A673 (cell line): ENCODE measurements at regions not wholly inside any gene's neighbourhood (a gene's known extent, or its start where the extent isn't known, plus 50 kb on each side); places are given as distances from the start of the nearest gene placed in this dataset.

Source experiments
- BruUV-seq: library from RNA; stranded (reverse); fragments of 400-500 nt; replicated peaks from 2 replicates; lab custom pipeline; 2021; lab: Mats Ljungman, UMichigan
- CTCF ChIA-PET: fragments of 300-600 bp; sonication (Branson Sonifier 250); formaldehyde crosslinking; loops from one replicate; lab custom pipeline; 2022; ENCODE audit warnings: antibody characterized with exemption; lab: Charles Lee
- POLR2A ChIA-PET: fragments of 300-600 bp; sonication (Branson Sonifier 250); formaldehyde crosslinking; loops from one replicate; lab custom pipeline; 2022; ENCODE audit warnings: antibody characterized with exemption; ENCODE audit not compliant: low non-redundant PET; lab: Charles Lee
- DNase-seq: peaks from one replicate; pipeline ENCODE4 v3.0.0-alpha.2; 2015; ENCODE audit warnings: low spot score
- H3K27ac ChIP-seq: fragments of 200-600 bp; sonication (generic); 2 replicates; pipeline ENCODE4 v1.5.1; 2016; ENCODE audit warnings: mixed run types, low read depth, mild to moderate bottlenecking, mixed read lengths, antibody characterized with exemption, low read length; ENCODE audit not compliant: poor library complexity, severe bottlenecking
- H3K27me3 ChIP-seq: fragments of 200-600 bp; sonication (generic); replicated peaks from 2 replicates; pipeline ENCODE4 v1.6.1; 2017; ENCODE audit warnings: mixed run types, low read depth, mild to moderate bottlenecking, mixed read lengths, antibody characterized with exemption, low read length; ENCODE audit not compliant: insufficient read depth, poor library complexity
- H3K36me3 ChIP-seq: fragments of 200-600 bp; sonication (generic); 2 replicates; pipeline ENCODE4 v1.6.1; 2016; ENCODE audit warnings: mixed run types, mild to moderate bottlenecking, mixed read lengths, antibody characterized with exemption, low read length; ENCODE audit not compliant: insufficient read depth, poor library complexity, severe bottlenecking
- H3K4me1 ChIP-seq: fragments of 200-600 bp; sonication (generic); 2 replicates; pipeline ENCODE4 v1.6.1; 2017; ENCODE audit warnings: mixed run types, mild to moderate bottlenecking, mixed read lengths, antibody characterized with exemption, low read length; ENCODE audit not compliant: insufficient read depth, poor library complexity, severe bottlenecking
- H3K4me3 ChIP-seq: fragments of 200-600 bp; sonication (generic); 2 replicates; pipeline ENCODE4 v1.5.1; 2016; ENCODE audit warnings: low read depth, mixed run types, mild to moderate bottlenecking, mixed read lengths, low read length; ENCODE audit not compliant: poor library complexity, severe bottlenecking
- H3K9me3 ChIP-seq: fragments of 200-600 bp; sonication (generic); 2 replicates; pipeline ENCODE4 v1.6.1; 2016; ENCODE audit warnings: mixed run types, low read depth, mild to moderate bottlenecking, mixed read lengths, antibody characterized with exemption, low read length; ENCODE audit not compliant: poor library complexity, severe bottlenecking
- EZH2 ChIP-seq: fragments of 200-600 bp; sonication (generic); IDR thresholded peaks from 2 replicates; pipeline ENCODE4 v1.6.1; 2017; ENCODE audit warnings: borderline replicate concordance, low read depth, mild to moderate bottlenecking, mixed read lengths, antibody characterized with exemption, low read length; ENCODE audit not compliant: poor library complexity, severe bottlenecking
- intact Hi-C: fragments of 100-400 bp; cut with micrococcal nuclease; formaldehyde crosslinking; loops from one replicate; pipeline ENCODE4 v1.10.0; 2022; ENCODE audit not compliant: unreplicated experiment
- TF ChIP-seq, protein P1 (sequence below): fragments of 300-800, 200-600 bp; sonication (generic); conservative IDR thresholded peaks from 2 replicates; pipeline ENCODE4 v1.5.1; 2017; ENCODE audit warnings: low read depth, mild to moderate bottlenecking, antibody characterized with exemption, low read length, moderate library complexity, mixed read lengths

DNA sequence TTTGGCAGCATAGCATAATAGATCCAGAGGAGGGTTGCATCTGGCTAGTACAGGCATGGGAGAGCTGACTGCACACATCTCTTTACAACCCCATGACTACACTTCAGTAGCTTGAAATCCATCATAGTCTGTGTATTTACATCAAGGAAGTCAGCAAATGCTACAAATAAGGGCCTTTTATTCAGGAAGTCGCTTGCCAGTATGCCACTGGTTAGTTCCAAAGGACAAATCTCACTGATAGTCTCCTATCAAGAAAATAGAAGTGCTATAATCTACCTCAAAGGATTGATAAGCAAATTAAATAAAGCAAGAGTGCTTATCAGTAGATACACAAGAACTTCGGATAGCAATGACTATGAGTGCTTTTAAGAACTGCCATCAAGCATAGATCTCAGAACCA, 112.7 kb downstream of the KLF12 start:
- H3K4me3 ChIP-seq, result no peak overlapping the region
- TF ChIP-seq, protein P1, sequence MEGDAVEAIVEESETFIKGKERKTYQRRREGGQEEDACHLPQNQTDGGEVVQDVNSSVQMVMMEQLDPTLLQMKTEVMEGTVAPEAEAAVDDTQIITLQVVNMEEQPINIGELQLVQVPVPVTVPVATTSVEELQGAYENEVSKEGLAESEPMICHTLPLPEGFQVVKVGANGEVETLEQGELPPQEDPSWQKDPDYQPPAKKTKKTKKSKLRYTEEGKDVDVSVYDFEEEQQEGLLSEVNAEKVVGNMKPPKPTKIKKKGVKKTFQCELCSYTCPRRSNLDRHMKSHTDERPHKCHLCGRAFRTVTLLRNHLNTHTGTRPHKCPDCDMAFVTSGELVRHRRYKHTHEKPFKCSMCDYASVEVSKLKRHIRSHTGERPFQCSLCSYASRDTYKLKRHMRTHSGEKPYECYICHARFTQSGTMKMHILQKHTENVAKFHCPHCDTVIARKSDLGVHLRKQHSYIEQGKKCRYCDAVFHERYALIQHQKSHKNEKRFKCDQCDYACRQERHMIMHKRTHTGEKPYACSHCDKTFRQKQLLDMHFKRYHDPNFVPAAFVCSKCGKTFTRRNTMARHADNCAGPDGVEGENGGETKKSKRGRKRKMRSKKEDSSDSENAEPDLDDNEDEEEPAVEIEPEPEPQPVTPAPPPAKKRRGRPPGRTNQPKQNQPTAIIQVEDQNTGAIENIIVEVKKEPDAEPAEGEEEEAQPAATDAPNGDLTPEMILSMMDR, result no peak
- TF ChIP-seq EZH2, result no peak
- POLR2A ChIA-PET, result no interaction called here

DNA sequence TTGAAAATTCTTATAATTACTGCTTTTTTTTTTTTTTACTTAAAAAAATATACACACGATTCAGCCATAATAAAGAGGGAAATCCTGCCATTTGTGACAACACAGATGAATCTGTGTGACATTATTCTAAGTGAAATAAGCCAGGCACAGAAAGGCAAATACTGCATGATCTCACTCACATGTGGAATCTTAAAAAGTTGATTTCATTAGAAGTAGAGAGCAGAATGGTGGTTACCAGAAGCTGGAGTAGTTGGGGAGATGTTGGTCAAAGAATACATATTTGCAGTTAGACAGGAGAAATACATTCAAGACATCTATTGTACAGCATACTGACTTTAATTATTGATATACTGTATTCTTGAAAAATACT, 116.2 kb downstream of the KLF12 start:
- Histone ChIP-seq H3K36me3 (no peaks in the 10 kb centered on the region), H3K27ac (no peak overlapping the region), H3K9me3 (no peaks in the 10 kb centered on the region), H3K4me1 (no peaks in the 10 kb centered on the region), H3K4me3 (no peak overlapping the region), H3K27me3 (no peaks in the 10 kb centered on the region)
- no TSS peak for BruUV-seq
- ChIA-PET POLR2A (no interaction called here), CTCF (no interaction called here)
- no peak for DNase-seq
- intact Hi-C loops, result no loop called here
- no peak for TF ChIP-seq EZH2
- TF ChIP-seq, protein P1, result no peak

More for the DNA sequence above, 112.7 kb downstream of the KLF12 start:
- Histone ChIP-seq H3K9me3 (no peaks in the 10 kb centered on the region), H3K36me3 (no peaks in the 10 kb centered on the region), H3K27ac (no peak overlapping the region), H3K27me3 (no peaks in the 10 kb centered on the region), H3K4me1 (no peaks in the 10 kb centered on the region)
- no peak for DNase-seq
- BruUV-seq, result no TSS peak
- CTCF ChIA-PET, result no interaction called here
- intact Hi-C loops, result no loop called here

DNA sequence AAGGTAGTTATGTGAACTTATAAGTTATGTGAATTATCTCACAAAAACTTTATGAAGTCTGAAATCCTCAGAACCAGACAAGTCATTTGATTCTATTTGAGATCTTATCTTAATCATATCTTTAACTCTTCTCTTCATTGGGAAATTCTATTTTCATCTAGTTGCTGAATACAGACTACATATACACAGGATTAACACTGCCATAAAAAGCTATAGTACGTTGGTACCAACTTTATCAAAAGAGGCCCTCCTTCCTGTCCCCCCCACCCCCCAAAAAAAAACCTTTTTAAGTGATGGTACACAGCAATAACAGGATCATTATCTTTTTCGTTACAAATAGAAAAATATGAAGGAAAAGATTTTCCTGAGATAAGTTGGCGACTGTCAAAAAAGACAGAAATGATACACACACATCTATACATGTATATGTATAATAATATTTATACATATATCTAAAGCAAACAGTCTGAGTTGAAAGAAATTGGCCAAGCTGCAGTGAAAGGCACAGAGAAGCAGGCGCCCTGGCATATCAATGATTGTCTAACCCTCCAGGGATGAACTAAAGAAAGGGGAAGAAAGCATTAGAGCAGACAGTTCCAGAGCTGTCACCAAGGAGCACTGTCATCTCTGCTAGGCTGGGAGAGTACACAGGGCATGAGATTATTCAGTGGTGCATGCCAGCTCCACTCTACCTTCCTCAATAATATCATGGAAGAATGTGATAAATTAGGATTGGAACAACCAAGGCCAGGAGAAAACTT, 116.7 kb downstream of the KLF12 start:
- no peak overlapping the region for H3K27ac ChIP-seq
- ChIA-PET POLR2A (no interaction called here), CTCF (no interaction called here)
- no peaks in the 10 kb centered on the region for H3K36me3 ChIP-seq
- TF ChIP-seq EZH2, result no peak
- TF ChIP-seq, protein P1, result no peak
- no peak overlapping the region for H3K4me3 ChIP-seq
- no peaks in the 10 kb centered on the region for H3K9me3 ChIP-seq
- BruUV-seq, result no TSS peak
- intact Hi-C loops, result no loop called here
- no peak for DNase-seq
- no peaks in the 10 kb centered on the region for H3K4me1 ChIP-seq
- H3K27me3 ChIP-seq, result no peaks in the 10 kb centered on the region
